ENCODE measurements at regions not wholly inside any gene's neighbourhood (a gene's known extent, or its start where the extent isn't known, plus 50 kb on each side); places are given as distances from the start of the nearest gene placed in this dataset.
A peak's percentile ranks its signal among the peaks of the same experiment; 100 is the strongest.

DNA sequence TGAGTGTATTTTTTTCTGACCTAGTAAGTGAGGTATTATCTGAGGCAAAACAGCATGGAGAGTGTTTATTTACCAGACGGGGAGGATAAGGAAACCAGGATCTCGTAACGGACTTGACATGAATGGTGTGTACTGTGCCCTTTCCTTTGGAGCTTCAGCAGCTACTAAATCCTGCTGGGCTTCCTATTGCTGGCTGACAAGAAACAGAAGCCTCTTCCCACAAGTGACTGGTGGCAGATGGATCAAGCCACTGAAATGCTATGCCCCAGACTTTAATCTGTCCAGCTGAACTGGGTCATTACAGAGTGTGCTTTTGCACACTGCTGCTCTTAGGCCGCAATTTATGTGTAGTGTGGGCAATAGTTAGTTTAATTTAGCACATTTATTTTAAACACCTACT, 162.7 kb upstream of the MRPS30 start:
- 45 to 47% methylated on average over 4 of the region's 4 CpGs for WGBS, 2 donors
- no peak overlapping the region for H3K9ac ChIP-seq (ENCODE audit: insufficient read depth in 1 of 2, low read length in 2 of 2)
- TF ChIP-seq, protein P1, sequence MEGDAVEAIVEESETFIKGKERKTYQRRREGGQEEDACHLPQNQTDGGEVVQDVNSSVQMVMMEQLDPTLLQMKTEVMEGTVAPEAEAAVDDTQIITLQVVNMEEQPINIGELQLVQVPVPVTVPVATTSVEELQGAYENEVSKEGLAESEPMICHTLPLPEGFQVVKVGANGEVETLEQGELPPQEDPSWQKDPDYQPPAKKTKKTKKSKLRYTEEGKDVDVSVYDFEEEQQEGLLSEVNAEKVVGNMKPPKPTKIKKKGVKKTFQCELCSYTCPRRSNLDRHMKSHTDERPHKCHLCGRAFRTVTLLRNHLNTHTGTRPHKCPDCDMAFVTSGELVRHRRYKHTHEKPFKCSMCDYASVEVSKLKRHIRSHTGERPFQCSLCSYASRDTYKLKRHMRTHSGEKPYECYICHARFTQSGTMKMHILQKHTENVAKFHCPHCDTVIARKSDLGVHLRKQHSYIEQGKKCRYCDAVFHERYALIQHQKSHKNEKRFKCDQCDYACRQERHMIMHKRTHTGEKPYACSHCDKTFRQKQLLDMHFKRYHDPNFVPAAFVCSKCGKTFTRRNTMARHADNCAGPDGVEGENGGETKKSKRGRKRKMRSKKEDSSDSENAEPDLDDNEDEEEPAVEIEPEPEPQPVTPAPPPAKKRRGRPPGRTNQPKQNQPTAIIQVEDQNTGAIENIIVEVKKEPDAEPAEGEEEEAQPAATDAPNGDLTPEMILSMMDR (IDR thresholded peaks at IDR 0.05; ENCODE audit: control extremely low read depth, extremely low read depth), result no peak
- H3K4me1 ChIP-seq (ENCODE audit: control insufficient read depth in 5 of 5, insufficient read depth in 5 of 5, low read length in 5 of 5), result peaks cover 0 to 12% (median 0%) of the 10 kb centered on the region in 5 donors
- no peaks in the 10 kb centered on the region for H3K36me3 ChIP-seq (ENCODE audit: control insufficient read depth in 4 of 4, insufficient read depth in 4 of 4, low read length in 4 of 4)
- no peaks in the 10 kb centered on the region for H3K27me3 ChIP-seq (ENCODE audit: control insufficient read depth in 3 of 3, insufficient read depth in 3 of 3, low read length in 2 of 3)
- DNase-seq, result peak in 2 of 3 donors; percentile 35 to 46
- no peak overlapping the region for H3K4me3 ChIP-seq
- no peak overlapping the region for H3K27ac ChIP-seq (ENCODE audit: low read depth in 1 of 2, low read length in 1 of 2)
- H3K9me3 ChIP-seq (ENCODE audit: control insufficient read depth in 4 of 4, insufficient read depth in 3 of 4, low read length in 3 of 4), result peaks cover 0 to 5% (median 0%) of the 10 kb centered on the region in 4 donors
- no peak for ATAC-seq (ENCODE audit: insufficient read depth, low FRiP score)

DNA sequence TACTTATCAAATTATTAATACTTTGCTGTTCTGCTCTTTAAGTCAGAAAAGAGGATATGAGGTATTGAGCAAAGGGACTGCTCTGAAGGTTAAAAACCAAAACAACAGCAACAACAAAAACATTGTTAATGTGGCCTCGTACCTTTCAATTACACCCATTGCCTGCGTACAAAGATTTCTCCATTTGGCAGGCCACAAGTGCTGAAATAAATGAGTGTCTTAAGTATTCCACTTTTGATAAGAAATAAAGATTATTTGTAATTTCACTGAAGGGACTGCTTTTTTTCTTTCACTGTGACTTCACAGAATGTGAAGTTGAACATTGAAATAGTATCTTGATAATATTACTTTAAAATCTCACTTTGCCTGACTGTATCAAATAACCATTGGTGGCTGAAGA, 163.2 kb upstream of the MRPS30 start:
- H3K27me3 ChIP-seq (ENCODE audit: control insufficient read depth in 3 of 3, insufficient read depth in 3 of 3, low read length in 2 of 3), result no peaks in the 10 kb centered on the region
- H3K9me3 ChIP-seq (ENCODE audit: control insufficient read depth in 4 of 4, insufficient read depth in 3 of 4, low read length in 3 of 4), result peaks cover 0 to 7% (median 0%) of the 10 kb centered on the region in 4 donors
- ATAC-seq (ENCODE audit: insufficient read depth, low FRiP score) (no peak), DNase-seq (no peak)
- peaks cover 0 to 12% (median 0%) of the 10 kb centered on the region in 5 donors for H3K4me1 ChIP-seq (ENCODE audit: control insufficient read depth in 5 of 5, insufficient read depth in 5 of 5, low read length in 5 of 5)
- H3K36me3 ChIP-seq (ENCODE audit: control insufficient read depth in 4 of 4, insufficient read depth in 4 of 4, low read length in 4 of 4), result no peaks in the 10 kb centered on the region
- 66 to 68% methylated on average over 2 of the region's 2 CpGs for WGBS, 2 donors
- TF ChIP-seq, protein P1 (IDR thresholded peaks at IDR 0.05; ENCODE audit: control extremely low read depth, extremely low read depth), result no peak
- H3K27ac ChIP-seq (ENCODE audit: low read depth in 1 of 2, low read length in 1 of 2), result no peak overlapping the region
- H3K9ac ChIP-seq (ENCODE audit: insufficient read depth in 1 of 2, low read length in 2 of 2), result no peak overlapping the region
- H3K4me3 ChIP-seq, result no peak overlapping the region

DNA sequence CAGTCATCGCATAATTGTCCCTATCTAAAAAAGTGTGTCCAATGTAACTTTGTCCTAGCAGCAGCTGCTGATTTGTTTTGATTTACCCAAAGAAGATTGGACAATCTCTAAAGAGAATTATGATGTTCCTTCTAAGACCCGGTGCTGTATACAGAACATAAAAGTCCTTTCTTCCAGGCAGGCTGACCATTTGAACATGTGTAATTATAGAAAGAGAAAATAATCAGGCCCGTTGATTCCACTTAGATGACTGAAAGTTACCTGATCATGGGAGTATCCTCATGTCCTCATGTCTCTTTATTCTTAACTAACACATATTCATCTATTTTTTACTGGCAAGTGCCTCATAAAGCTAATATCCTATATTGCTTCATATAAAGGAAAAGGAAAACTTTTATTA, 164.1 kb upstream of the MRPS30 start:
- Histone ChIP-seq H3K27ac (ENCODE audit: low read depth in 1 of 2, low read length in 1 of 2) (no peak overlapping the region), H3K27me3 (ENCODE audit: control insufficient read depth in 3 of 3, insufficient read depth in 3 of 3, low read length in 2 of 3) (no peaks in the 10 kb centered on the region), H3K9ac (ENCODE audit: insufficient read depth in 1 of 2, low read length in 2 of 2) (no peak overlapping the region), H3K4me1 (ENCODE audit: control insufficient read depth in 5 of 5, insufficient read depth in 5 of 5, low read length in 5 of 5) (peaks cover 0 to 12% (median 0%) of the 10 kb centered on the region in 5 donors), H3K9me3 (ENCODE audit: control insufficient read depth in 4 of 4, insufficient read depth in 3 of 4, low read length in 3 of 4) (peaks cover 0 to 7% (median 0%) of the 10 kb centered on the region in 4 donors), H3K4me3 (no peak overlapping the region), H3K36me3 (ENCODE audit: control insufficient read depth in 4 of 4, insufficient read depth in 4 of 4, low read length in 4 of 4) (no peaks in the 10 kb centered on the region)
- DNase-seq (no peak), ATAC-seq (ENCODE audit: insufficient read depth, low FRiP score) (no peak)
- WGBS, 2 donors, result 69 to 79% methylated on average over 3 of the region's 3 CpGs
- TF ChIP-seq, protein P1 (IDR thresholded peaks at IDR 0.05; ENCODE audit: control extremely low read depth, extremely low read depth), result no peak

DNA sequence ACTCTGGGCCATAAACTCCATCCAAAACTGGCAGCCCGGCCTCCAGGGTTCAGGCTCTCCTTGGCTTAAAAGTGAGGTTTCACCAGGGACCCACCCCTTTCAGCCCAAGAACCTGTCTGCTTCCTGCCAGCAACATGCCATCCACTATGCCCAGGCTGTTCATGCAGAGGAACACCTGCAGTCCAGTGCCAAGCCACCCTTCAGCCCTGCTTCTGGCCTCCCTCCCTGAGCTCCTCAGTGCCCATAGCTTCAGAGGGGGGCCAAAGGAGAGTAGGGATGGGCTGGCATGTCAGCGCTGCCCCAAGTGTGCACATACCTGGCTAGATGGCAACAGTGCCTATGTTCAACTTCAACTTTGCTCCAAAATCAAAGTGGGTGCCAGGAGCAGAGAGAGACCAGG, 166.9 kb upstream of the MRPS30 start:
- Histone ChIP-seq H3K9me3 (ENCODE audit: control insufficient read depth in 4 of 4, insufficient read depth in 3 of 4, low read length in 3 of 4) (peaks cover 0 to 7% (median 0%) of the 10 kb centered on the region in 4 donors), H3K27ac (ENCODE audit: low read depth in 1 of 2, low read length in 1 of 2) (no peak overlapping the region), H3K27me3 (ENCODE audit: control insufficient read depth in 3 of 3, insufficient read depth in 3 of 3, low read length in 2 of 3) (no peaks in the 10 kb centered on the region), H3K36me3 (ENCODE audit: control insufficient read depth in 4 of 4, insufficient read depth in 4 of 4, low read length in 4 of 4) (no peaks in the 10 kb centered on the region), H3K9ac (ENCODE audit: insufficient read depth in 1 of 2, low read length in 2 of 2) (no peak overlapping the region), H3K4me1 (ENCODE audit: control insufficient read depth in 5 of 5, insufficient read depth in 5 of 5, low read length in 5 of 5) (peaks cover 0 to 8% (median 0%) of the 10 kb centered on the region in 5 donors), H3K4me3 (no peak overlapping the region)
- TF ChIP-seq, protein P1 (IDR thresholded peaks at IDR 0.05; ENCODE audit: control extremely low read depth, extremely low read depth), result no peak
- DNase-seq, result no peak
- whole genome bisulfite sequencing, 2 donors, result 91 to 97% methylated on average over 2 of the region's 2 CpGs
- no peak for ATAC-seq (ENCODE audit: insufficient read depth, low FRiP score)
